Neural progenitor cell (in vitro differentiated cells): ENCODE measurements at regions not wholly inside any gene's neighbourhood (a gene's known extent, or its start where the extent isn't known, plus 50 kb on each side); places are given as distances from the start of the nearest gene placed in this dataset.

ENCODE experiments used
- EZH2 ChIP-seq: fragments of 200-600 bp; sonication (generic); IDR thresholded peaks from 2 replicates; pipeline ENCODE4 v1.6.1; 2017; ENCODE audit warnings: antibody characterized with exemption, mild to moderate bottlenecking, moderate library complexity
- EZH2phosphoT487 ChIP-seq: fragments of 200-600 bp; sonication (generic); IDR thresholded peaks from 2 replicates; pipeline ENCODE4 v1.6.1; 2017; ENCODE audit warnings: antibody characterized with exemption
- TF ChIP-seq, protein P1 (sequence below): fragments of 200-600 bp; sonication (generic); IDR thresholded peaks from 2 replicates; pipeline ENCODE4 v1.5.1; 2017; ENCODE audit warnings: antibody characterized with exemption, mild to moderate bottlenecking

DNA sequence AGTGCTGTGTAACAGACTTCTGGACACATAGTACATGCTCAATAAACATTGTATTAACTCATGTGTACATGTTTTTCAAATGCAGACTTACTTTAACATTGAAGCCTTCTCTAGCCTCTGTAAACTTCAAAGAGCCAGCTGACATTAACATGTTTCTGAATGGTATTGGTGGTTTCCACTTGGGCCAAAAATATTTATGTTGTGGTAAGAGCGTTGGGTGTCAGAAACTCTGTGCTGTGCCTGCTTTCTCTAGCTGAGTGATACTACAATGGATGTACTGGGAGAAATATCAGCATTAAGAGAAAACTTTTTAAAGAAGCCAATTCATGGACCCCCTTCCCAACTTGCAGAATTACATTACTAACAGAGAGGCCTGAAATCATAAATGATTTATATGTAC, 1951.7 kb downstream of the TP53TG3F start:
- no peak for TF ChIP-seq EZH2phosphoT487
- TF ChIP-seq, protein P1, sequence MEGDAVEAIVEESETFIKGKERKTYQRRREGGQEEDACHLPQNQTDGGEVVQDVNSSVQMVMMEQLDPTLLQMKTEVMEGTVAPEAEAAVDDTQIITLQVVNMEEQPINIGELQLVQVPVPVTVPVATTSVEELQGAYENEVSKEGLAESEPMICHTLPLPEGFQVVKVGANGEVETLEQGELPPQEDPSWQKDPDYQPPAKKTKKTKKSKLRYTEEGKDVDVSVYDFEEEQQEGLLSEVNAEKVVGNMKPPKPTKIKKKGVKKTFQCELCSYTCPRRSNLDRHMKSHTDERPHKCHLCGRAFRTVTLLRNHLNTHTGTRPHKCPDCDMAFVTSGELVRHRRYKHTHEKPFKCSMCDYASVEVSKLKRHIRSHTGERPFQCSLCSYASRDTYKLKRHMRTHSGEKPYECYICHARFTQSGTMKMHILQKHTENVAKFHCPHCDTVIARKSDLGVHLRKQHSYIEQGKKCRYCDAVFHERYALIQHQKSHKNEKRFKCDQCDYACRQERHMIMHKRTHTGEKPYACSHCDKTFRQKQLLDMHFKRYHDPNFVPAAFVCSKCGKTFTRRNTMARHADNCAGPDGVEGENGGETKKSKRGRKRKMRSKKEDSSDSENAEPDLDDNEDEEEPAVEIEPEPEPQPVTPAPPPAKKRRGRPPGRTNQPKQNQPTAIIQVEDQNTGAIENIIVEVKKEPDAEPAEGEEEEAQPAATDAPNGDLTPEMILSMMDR: no peak
- no peak for TF ChIP-seq EZH2
